Endometrium (tissue), 2 donors: ENCODE measurements at regions not wholly inside any gene's neighbourhood (a gene's known extent, or its start where the extent isn't known, plus 50 kb on each side); places are given as distances from the start of the nearest gene placed in this dataset.

Experiments
- FAIRE-seq: peaks from 2 replicates; lab custom pipeline; 2012; peaks lifted over from hg19 to GRCh38; lab: Jason Lieb, UNC
- donor health status: control.
- donor health status: control.

DNA sequence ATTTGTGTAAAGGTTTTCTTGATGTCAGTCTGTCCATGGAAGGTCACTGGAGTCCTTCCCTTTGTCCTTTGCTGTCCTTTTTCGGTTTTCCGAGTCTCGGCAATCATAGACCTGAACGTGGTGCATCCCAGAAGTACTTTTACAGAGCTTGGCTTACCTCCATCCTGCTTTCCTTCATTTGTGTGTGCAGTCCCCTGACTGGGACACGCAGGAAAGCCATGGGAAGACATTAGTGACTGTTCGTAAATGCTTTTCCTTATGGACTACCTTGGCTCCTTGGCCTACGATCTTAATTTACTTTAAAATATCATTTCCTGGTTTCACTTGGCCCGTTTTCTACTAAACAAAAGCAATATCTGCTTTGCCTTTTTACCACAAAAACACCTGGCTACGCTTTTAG lies 328.4 kb upstream of the RARB start:
- FAIRE-seq: no peak

DNA sequence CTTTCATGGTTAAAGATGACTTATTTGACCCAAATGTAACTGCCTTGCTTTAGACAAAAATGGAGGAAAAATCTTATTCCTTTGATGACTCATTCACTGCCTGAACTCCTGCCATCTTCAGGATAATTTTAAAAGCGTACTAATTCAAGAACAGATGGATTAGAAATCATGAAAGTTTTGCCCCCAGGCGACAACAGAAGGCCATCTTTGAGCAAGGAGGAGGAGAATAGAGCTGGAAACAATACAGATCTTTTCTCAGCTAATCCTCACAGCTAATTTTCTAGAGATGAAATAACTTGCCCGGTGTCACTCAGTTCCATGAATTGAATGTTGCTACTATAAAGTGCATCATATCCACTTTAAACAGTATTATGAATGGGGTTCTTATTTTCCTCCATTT lies 324.7 kb upstream of the RARB start:
- no peak for FAIRE-seq

DNA sequence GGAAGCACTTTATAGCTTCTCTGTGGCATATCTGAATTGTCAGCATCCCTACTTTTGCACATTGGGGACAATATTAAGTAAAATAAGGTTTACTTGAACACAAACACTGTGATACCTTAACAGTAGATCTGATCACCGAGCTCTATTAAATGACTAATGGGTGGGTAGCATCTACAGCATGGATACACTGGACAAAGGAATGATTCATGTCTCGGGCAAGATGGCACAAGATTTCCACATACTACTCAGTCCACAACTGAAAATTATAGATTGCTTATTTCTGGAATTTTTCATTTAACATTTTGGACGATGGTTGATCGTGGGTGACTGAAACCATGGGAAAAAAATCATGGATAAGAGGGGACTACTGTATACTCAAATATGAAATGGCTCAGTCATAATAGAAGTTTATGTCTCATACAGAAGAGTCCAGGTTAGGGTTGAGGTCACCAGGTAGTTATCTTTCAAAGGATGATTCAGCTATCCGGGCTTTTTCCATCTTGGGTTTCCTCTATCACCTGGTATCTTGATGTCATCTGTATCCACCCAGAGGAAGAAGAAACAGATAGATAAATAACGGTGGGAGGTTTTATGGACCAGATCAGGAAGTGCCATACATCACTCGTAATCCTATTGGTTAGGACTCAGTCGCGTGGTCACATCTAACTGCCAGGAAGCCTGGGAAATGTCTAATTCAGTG lies 320.0 kb upstream of the RARB start:
- no peak for FAIRE-seq

DNA sequence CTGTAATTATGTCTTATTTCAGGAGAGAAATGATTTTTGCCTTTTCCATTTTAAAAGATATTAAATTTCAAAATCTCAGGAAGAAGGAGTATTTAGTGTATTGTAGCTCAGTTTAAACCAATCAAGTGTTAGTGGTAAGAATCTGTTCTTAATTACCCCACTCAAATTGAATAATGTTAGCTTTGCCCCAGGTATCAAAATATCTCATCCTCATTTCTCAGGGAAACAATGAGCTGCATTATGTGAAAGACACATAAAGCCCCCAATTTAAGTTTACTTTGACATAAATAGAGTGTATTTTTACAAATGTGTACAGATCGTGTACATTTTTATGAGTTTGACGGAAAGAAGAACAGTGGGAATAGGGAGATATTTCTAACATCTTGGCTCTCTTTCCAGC lies 317.4 kb upstream of the RARB start:
- FAIRE-seq: no peak

DNA sequence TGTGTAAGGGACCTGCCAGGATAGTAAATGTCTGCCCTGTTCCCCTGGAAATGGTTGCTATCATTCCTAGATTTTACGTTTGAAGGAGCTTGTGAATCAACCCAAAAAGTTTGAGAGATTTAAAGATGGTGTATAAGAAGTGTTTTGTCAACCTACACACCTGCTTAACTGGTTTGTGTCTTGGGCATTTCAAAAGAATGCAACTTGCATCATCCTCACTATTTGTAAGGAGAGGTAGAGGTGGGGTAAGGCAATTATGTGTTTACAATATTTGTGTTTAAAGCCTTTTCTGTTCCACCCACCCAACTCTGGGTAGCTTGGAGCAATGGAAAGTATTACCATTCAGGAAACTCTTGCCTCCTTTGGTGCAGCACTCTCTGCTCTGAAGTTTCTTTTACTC lies 314.2 kb upstream of the RARB start:
- no peak for FAIRE-seq

DNA sequence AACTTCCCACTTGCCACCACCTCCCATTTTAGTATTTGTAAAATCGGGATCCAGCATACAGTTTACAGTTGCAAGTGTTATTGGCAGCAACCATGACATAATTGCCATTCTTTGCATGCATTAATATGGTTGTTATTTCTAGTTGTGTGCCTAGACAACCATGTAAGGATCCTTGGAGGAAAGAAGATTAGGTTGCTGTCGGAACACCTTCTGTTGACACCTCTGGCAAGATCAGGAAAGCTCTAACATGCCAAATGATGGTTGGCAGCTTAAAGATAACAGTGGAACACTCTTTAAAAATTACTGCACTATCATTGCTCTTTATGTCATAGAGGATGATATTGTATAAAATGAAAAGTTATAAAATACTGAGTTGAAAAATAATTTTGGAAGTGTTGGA lies 313.5 kb upstream of the RARB start:
- FAIRE-seq: no peak

DNA sequence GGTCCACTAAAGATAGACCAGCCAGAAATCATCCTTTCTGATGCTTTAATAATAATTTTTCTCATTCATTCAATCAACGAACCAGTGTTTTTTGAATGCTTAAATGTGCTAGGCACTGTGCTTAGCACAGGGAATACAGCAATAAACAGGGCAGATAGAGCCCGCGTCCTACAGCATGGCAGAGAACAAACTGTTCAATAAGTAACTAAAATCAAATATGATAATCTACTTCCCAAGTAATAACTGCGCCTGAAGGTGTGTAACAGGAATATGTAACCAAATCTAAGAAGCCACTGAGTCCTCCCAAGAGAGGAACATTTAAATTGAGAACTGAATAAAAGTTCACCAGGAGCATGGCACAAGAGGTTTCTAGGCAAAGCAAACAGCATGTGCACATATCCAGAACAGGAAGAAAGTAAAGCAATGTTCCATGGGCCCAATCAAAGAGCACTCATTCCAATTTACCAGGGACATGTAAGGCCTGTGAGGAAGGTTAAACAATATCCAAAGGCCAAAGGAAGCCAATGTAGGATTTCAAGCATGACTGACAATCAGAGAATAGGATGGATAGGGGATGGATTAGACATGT lies 311.0 kb upstream of the RARB start:
- no peak for FAIRE-seq

DNA sequence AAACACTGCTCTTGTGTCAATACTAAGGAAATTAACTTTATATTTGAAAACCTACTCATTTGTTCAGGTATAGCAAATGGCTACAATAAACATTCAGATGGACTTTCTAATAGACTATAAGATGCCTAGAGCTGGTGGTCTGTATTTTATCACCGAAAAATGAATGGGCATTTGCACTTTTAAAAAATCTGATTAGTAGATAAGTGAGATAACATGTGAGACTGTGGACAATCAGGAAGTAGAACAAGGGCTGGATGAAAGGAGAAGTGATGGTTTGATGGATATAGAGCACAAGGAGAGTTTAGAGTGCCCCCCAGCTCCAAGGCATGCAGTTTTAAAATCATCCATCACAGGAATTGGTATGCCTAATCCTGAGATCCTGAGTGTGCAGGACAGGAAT lies 308.4 kb upstream of the RARB start:
- FAIRE-seq: no peak

DNA sequence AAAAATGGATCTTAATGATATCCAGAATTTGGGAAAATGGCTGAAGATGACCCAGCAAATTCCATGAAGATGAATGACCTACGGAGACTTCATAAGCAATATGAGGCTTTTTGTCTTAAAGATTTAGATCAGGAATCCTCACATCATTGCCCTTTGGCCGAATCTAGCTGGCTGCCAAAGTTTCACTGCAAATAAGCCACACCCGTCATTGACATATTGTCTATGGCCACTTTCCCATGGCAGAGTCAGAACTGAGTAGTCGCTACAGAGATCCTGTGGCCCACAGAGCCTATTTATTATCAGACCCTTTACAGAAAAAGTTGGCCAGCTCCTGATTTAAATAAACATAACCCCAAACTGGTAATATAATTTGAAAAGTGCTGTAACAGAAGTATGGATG lies 307.4 kb upstream of the RARB start:
- no peak for FAIRE-seq

DNA sequence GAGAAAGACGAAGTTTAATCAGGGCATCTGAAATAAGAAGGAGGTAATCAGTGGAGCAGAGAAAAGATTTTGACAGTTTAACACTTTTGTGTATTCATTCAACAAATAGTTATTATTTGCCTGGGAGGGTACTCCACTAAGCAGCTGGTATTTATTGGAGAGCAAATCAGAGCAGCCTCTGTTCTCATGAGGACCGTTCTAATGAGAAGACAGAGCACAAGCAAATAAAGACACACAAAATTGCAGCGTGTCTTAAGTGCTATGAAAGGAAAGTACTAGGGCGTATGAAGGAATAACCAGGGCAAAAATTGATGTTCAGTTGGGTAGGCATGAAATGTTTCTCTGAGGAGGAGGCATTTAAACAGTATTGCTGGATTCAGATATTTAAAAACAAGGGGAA lies 302.9 kb upstream of the RARB start:
- FAIRE-seq: no peak

DNA sequence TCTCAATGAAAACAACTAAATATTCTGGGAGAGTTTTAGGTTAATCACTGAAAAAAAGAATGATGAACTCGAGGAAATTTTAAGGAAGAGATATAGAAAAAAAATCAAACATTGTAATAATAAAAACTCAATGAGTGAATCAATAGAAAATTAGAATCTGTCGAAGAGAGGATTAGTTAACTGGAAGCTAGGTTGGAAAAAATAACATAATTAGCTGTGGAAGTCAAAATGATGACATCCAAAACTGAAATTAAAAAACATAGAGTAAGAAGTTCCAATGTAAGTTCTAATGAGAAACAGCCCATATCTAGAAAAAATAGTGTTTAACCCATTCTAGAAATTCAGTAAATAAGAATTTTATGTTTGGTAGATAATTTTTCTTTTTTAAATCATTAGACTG lies 299.3 kb upstream of the RARB start:
- FAIRE-seq: no peak

DNA sequence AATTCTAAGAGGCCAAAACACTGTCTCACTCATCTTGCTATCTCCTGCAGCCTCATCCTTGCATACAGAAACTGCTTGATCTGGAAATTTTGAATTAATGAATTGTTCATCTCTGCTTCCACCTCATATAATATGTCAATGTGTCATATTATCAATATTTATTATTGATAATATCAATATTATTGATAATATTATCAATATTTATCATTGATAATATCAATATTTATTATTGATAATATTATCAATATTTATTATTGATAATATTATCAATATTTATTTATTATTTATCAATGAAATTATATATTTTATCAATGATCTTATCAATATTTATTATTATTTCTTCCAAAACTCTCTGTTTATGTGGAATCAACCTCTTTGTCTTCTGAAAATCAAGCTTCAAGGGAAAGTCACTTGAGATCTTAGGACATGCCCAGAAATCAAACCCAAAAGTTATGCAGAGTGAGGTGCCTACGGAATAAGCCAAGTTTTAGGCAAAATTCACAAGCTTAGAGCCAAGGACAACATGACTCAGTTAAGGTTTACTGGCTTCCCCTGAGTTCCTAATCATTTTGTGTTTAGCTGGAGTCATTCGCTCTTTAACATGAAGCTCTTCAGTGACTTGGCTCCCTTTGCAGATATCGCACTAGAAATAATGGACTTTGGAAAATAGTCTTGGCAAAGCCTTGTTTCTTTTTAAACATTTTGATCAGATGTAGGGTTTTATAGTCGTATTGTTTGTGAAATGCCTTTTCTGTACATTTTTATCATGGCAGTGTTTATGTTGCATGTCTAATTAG lies 297.1 kb upstream of the RARB start:
- FAIRE-seq: peak; percentile 37

DNA sequence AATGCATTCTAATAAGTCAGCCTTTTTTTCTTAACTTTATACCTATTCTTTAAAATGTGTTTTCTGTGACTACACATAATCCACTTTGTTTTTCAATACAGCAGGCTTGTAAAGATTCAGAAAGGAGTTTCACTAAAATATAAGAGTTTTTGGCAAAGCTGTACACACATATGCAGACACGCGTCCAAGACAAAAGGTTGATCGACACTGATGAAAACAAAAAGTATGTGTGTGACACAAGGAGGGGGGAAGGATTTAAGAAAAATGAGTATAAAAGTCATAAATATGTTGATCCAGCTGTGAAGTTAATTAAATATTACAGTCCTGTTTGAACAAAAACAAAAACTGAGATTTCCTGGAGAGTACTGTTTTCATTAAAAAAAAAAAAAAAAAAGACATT lies 294.5 kb upstream of the RARB start:
- no peak for FAIRE-seq

DNA sequence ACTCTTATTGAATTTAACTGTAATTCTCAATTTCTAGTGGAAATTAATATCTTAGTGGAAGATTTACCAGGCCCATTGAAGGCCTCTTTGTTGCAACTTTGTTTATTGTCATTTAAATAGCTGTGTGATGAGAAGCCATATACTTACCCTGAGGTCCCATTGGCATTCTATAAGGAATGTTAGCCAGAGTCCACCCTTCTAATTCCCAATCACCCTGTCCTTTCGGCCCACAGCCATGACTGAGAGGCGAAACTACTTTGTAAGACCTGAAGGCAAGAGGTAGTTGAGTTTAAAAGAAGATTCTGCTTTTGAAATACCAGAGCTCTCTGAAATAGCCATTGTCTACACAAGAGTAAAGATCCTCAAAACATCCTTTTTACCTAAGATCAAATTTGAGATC lies 290.5 kb upstream of the RARB start:
- no peak for FAIRE-seq

DNA sequence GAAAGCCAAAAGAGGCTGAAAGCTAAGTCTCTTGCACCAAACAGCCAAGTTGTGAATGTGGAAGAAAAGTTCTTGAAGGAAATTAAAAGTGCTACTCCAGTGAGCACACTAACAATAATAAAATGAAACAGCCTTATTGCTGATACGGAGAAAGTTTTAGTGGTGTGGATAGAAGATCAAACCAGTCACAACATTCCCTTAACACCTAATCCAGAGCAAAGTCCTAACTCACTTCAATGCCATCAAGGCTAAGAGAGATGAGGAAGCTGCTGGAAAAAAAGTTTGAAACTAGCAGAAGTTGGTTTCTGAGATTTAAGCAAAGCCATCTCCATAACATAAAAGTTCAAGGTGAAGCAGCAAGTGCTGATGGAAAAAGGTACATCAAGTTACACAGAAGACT lies 288.8 kb upstream of the RARB start:
- FAIRE-seq: no peak

DNA sequence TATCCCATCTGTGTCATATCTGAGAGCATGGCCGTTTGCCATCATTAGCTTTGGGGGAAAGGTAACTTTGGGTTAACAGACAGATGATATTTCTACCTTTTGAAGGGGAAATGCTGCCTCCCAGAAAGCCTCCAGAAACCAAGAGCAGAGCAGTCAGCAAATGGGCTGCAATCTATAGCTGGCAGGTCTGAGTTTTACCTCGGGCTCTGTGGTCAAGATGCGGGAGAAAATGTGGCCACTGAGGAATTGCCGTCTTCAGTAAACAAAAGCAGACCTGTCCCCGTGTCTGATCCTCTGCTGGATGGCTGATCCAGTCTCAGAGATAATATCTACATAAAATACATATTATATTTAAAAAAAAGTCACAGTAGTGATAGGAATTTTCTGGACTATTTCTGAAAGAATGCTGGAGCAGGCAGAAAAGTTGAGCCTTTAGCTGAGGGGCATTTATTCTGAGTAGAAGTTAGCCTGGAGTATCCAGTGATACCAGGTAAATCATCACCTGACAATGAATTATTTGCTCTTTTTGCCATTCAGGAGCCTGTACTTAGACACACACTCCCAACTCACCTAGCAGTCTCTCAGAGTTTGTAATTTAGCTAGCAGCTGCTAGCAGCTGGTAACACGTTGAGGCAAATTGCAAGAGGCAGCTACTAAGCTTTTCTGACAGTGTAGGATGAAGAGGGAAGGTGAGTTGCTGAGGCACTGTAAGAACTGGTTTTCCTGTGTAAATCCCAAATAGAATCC lies 285.3 kb upstream of the RARB start:
- no peak for FAIRE-seq

DNA sequence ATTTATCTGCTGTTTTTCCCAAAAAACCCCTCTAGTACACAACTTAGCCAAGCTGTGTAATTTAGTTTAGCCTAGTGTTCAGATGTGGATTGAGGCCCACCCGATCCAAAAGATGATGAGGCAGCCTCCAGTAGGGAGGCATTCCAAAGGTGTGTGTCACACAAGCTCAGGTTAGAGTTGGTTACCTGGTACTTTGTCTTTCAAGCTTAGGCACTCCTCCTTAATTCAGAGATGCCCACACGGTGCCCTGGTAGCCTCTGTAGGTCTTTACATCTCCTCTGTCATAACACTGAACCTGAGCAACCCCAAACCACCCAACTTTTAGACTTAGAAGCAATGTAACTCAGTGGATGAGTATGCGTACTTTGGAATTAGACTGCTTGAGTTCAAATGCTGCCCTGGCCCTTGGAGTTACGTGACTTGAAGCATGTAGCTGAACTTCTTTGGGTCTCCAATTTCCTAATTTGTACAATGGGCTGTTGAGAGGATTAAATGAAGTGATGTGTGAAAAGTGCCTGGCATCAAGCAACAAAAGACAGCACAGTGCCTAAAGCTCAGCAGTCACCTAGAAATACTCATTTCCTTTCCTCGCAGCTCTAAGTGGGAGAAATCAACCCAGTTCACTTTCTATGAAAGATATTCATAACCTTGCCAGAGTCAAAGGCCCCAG lies 284.6 kb upstream of the RARB start:
- FAIRE-seq: no peak

DNA sequence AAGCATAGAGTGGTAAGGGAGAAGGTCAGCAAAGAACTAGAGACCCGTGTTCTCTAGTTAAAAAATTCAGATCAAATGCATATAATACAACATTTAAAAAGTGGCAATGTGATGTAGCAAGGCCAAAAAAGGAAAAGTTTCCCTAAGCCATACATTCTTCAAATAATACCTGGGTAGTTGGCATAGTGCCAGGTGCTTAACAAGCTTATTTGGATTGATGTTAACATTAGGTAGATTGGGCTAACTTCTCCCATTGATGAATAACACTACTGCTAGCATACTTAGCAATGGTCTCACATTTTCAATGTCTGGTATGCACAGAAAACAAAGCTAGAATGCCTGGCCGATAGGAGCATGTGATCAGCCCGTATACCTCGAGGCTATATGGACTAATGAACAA lies 283.6 kb upstream of the RARB start:
- FAIRE-seq: no peak

DNA sequence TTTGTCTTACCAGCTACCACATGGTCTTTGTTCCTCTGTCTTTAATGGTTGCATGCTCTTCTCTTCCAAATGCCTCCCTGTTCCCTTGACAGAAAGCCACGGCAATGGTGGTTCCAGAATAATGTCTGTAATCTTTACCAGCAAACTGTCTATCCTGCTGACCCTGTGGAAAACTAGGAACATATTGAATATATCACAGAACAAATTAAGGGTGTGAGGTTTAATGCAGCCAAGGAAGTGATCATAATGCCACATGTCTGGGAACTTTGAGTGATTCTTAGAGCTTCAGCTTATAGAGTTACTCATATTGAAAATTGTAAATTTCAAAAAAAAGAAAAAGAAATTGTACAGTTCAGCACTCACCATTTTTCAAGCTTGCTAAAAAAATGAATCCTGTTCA lies 282.9 kb upstream of the RARB start:
- FAIRE-seq: no peak

DNA sequence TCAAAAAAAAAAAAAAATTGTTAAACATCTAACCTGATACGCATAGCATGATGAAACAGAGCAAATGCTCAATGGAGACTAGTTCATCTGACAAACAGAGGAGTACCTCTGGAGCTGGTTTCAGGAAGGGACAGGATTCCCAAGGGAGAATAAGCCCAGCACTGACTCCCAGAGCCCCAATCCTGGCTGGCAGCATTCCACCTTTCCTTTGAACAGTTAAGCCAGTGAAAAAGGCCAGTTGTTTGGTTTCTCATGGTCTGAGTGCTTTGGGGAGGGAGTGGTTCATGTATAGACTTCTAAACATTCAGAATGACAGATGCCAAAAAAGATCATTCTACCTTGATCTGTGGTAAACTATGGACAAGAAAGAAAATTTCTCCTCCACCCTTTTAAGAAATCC lies 277.9 kb upstream of the RARB start:
- FAIRE-seq: no peak

DNA sequence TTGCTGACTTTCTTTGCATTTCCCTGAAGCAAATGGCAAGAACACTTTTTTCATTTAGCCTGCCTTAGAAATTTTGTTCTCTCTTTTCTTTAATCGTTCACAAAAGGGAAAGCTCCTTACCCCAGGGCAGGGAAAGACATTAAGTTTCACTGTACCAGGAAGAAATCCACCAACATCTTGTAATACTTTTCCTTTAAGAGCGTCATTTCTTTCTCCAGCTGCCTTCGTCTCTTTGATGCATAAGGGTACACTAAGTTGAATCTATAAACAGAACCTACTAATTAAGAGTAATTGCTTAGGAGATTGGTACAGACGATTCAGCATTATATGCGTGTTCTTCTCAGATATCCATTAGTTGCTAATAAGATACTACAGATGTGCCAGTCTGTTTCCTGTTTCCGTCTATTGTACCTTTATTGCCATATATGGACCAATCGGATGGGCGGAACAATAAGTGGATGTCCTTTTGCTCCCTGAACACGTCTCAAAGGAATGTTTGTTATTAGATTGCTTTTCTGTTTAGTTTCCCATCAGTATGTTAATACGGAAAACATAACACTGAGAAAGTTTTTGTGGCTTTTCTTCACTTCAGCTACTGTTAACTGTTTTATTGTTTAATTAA lies 276.7 kb upstream of the RARB start:
- no peak for FAIRE-seq

DNA sequence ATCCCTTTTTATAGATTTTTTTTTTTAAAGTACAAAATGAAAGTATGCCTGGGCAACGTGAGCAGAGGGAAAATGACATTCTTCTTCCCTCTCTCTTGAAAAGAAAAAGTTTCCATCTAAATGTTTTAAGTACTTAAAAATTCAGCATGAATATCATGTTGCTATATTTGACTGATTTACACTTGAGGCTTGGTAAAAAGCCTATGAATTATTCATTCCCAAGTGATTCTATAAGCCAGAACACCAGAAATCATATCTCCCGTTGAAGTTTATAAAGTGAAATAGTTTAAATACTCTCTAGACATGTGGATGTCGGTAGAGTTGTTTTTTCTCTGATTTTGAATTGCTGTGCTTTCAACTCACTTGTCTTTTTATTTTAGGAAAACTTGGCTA lies 276.2 kb upstream of the RARB start:
- no peak for FAIRE-seq
